T-helper 1 cell treated with Interleukin-12 subunit alpha and Interleukin-12 subunit beta and Interleukin-4 antibody, amounts not matched to agents 30 ng/mL and 1 ng/mL, for 36 hours (primary cell): ENCODE measurements at regions not wholly inside any gene's neighbourhood (a gene's known extent, or its start where the extent isn't known, plus 50 kb on each side); places are given as distances from the start of the nearest gene placed in this dataset.

ENCODE experiments used
- intact Hi-C: fragments of 100-400 bp; cut with micrococcal nuclease; formaldehyde crosslinking; loops from one replicate; pipeline ENCODE4 v1.15.1; 2024

- intact Hi-C loops: loop anchor here (5.0 kb wide), 1 partner anchor 213 kb away; the partner anchor contains the start of gene EIF4G2
These were observed 162.4 kb upstream of the ZBED5 start for GRCh38 chr11:11020219-11020726.

GRCh38 chr11:11016943-11017342 lies 159.1 kb upstream of the ZBED5 start:
- intact Hi-C loops: no loop called here

- intact Hi-C loops: no loop called here
These were observed 158.2 kb upstream of the ZBED5 start for GRCh38 chr11:11016068-11016467.

GRCh38 chr11:11011617-11012016 lies 153.8 kb upstream of the ZBED5 start:
- intact Hi-C loops: no loop called here

- intact Hi-C loops: no loop called here
These were observed 152.8 kb upstream of the ZBED5 start for GRCh38 chr11:11010624-11011127.

- intact Hi-C loops: no loop called here
These were observed 151.3 kb upstream of the ZBED5 start for GRCh38 chr11:11009179-11009578.

- intact Hi-C loops: no loop called here
These were observed 146.2 kb upstream of the ZBED5 start for GRCh38 chr11:11004069-11004468.

- intact Hi-C loops: no loop called here
These were observed 145.4 kb upstream of the ZBED5 start for GRCh38 chr11:11003226-11003625.

- intact Hi-C loops: no loop called here
These were observed 142.9 kb upstream of the ZBED5 start for GRCh38 chr11:11000579-11001283.

- intact Hi-C loops: no loop called here
These were observed 140.8 kb upstream of the ZBED5 start for GRCh38 chr11:10998674-10999073.

- intact Hi-C loops: no loop called here
These were observed 138.8 kb upstream of the ZBED5 start for GRCh38 chr11:10996678-10997077.

GRCh38 chr11:10993640-10994039 lies 135.8 kb upstream of the ZBED5 start:
- intact Hi-C loops: no loop called here

- intact Hi-C loops: no loop called here
These were observed 135.3 kb upstream of the ZBED5 start for GRCh38 chr11:10993186-10993585.

- intact Hi-C loops: no loop called here
These were observed 133.5 kb upstream of the ZBED5 start for GRCh38 chr11:10991393-10991792.

GRCh38 chr11:10990637-10991193 lies 132.9 kb upstream of the ZBED5 start:
- intact Hi-C loops: no loop called here

GRCh38 chr11:10990160-10990559 lies 132.3 kb upstream of the ZBED5 start:
- intact Hi-C loops: no loop called here

GRCh38 chr11:10986006-10986405 lies 128.2 kb upstream of the ZBED5 start:
- intact Hi-C loops: no loop called here

- intact Hi-C loops: no loop called here
These were observed 126.9 kb upstream of the ZBED5 start for GRCh38 chr11:10984742-10985141.

GRCh38 chr11:10984250-10984649 lies 126.4 kb upstream of the ZBED5 start:
- intact Hi-C loops: no loop called here

- intact Hi-C loops: no loop called here
These were observed 125.1 kb upstream of the ZBED5 start for GRCh38 chr11:10982704-10983510.

GRCh38 chr11:10979529-10979928 lies 121.7 kb upstream of the ZBED5 start:
- intact Hi-C loops: no loop called here

GRCh38 chr11:10978198-10978597 lies 120.3 kb upstream of the ZBED5 start:
- intact Hi-C loops: no loop called here
